ENCODE measurements at regions not wholly inside any gene's neighbourhood (a gene's known extent, or its start where the extent isn't known, plus 50 kb on each side); places are given as distances from the start of the nearest gene placed in this dataset.

DNA sequence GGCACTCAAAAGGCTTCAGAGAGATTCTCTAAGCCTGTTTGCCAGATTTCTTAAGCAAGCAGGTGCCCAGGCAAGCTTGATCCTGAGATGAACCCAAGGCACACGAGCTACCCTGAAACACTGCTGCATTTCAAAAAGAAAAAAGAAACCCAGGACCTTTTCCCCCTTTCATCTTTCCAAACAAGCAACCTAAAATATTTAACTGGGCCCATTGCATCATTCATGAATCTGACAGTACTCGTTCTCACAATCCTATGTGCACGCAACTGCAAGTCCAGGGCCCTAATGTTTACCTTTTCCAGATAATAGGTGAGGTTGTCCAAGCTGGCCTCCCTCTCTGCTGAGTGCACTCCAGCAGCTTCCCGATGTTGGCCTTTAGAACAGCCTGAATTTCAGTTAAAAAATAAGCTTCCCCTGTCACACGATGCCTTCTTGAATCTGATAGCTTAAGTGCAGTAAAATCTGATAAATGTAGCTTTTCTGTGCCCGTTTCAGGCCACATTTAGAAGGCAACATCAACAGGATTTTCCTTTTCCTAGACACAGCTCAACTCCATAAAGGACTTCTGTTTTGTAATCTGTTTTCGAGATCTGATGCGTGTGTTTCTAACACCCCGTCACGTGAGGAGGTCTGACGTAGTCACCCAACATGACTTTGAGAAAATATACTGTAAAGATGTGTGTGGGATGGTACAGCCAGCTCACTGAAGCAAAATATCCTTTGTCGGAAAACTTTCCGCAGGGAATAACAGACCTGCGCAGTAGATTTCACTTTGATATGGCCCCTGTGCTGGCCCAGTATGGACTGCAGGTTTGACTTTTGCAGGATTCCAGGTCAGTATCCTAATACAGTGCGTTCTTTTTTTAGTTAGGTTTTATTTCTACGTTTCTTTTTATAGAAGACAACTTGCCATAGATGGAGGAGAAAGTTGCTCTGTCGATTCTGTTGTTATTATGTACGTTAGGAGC is 55.1 kb upstream of the RASA2 start:
- peak overlapping the region; percentile 62 for H3K27ac Mint-ChIP-seq
- DNase-seq (ENCODE audit: extremely low spot score, unreplicated experiment), result no peak

GRCh38 chr3:141432904-141433303 is 53.9 kb upstream of the RASA2 start:
- Mint-ChIP-seq H3K4me1 (ENCODE audit: unreplicated experiment) (peaks cover 32% of the 10 kb centered on the region), H3K9me3 (no peaks in the 10 kb centered on the region), H3K27ac (no peak overlapping the region), H3K27me3 (no peaks in the 10 kb centered on the region), H3K4me3 (no peak overlapping the region), H3K36me3 (peaks cover 8% of the 10 kb centered on the region)
- no peak for TF ChIP-seq CTCF (conservative IDR thresholded peaks at IDR 0.05)
- no peak for DNase-seq (ENCODE audit: extremely low spot score, unreplicated experiment)

More for the DNA sequence above, 55.1 kb upstream of the RASA2 start:
- Mint-ChIP-seq H3K4me3 (peak overlapping the region; percentile 23), H3K4me1 (ENCODE audit: unreplicated experiment) (peaks cover 27% of the 10 kb centered on the region), H3K36me3 (peaks cover 4% of the 10 kb centered on the region), H3K27me3 (no peaks in the 10 kb centered on the region), H3K9me3 (no peaks in the 10 kb centered on the region)
- no peak for TF ChIP-seq CTCF (conservative IDR thresholded peaks at IDR 0.05)

GRCh38 chr3:141434255-141434654 is 52.6 kb upstream of the RASA2 start:
- no peaks in the 10 kb centered on the region for H3K27me3 Mint-ChIP-seq
- no peak for DNase-seq (ENCODE audit: extremely low spot score, unreplicated experiment)
- no peak for TF ChIP-seq CTCF (conservative IDR thresholded peaks at IDR 0.05)
- H3K27ac Mint-ChIP-seq, result peak overlapping the region; percentile 10
- H3K9me3 Mint-ChIP-seq, result no peaks in the 10 kb centered on the region
- peaks cover 8% of the 10 kb centered on the region for H3K36me3 Mint-ChIP-seq
- no peak overlapping the region for H3K4me3 Mint-ChIP-seq
- H3K4me1 Mint-ChIP-seq (ENCODE audit: unreplicated experiment), result peaks cover 34% of the 10 kb centered on the region

GRCh38 chr3:141436180-141436579 is 50.6 kb upstream of the RASA2 start:
- H3K4me3 Mint-ChIP-seq, result no peak overlapping the region
- peaks cover 38% of the 10 kb centered on the region for H3K4me1 Mint-ChIP-seq (ENCODE audit: unreplicated experiment)
- peaks cover 1% of the 10 kb centered on the region for H3K9me3 Mint-ChIP-seq
- peaks cover 8% of the 10 kb centered on the region for H3K36me3 Mint-ChIP-seq
- H3K27ac Mint-ChIP-seq, result no peak overlapping the region
- DNase-seq (ENCODE audit: extremely low spot score, unreplicated experiment), result no peak
- no peaks in the 10 kb centered on the region for H3K27me3 Mint-ChIP-seq
- no peak for TF ChIP-seq CTCF (conservative IDR thresholded peaks at IDR 0.05)
